Skin epidermis (tissue), 12 donors: ENCODE measurements at regions not wholly inside any gene's neighbourhood (a gene's known extent, or its start where the extent isn't known, plus 50 kb on each side); places are given as distances from the start of the nearest gene placed in this dataset.

Experiments
- H3K27ac ChIP-seq, 21 experiments: fragments of 200-600 bp; sonication (generic) in 11 of 21; one replicate each; pipeline ENCODE4 v1.5.0; 2020; ENCODE audit warnings: mild to moderate bottlenecking in 3 of 21, inconsistent platforms in 2 of 21, moderate library complexity in 2 of 21
- H3K4me3 ChIP-seq, 7 experiments: fragments of 200-600 bp; sonication (generic) in 2 of 7; one replicate each; pipeline ENCODE4 v1.5.0; 2020; ENCODE audit warnings: inconsistent platforms in 2 of 7, mild to moderate bottlenecking in 2 of 7, moderate library complexity in 1 of 7

- Histone ChIP-seq H3K27ac (no peak overlapping the region), H3K4me3 (no peak overlapping the region)
These were observed 257.2 kb downstream of the MRPL39 start for GRCh38 chr21:25350056-25350455.

GRCh38 chr21:25343774-25344545, 263.3 kb downstream of the MRPL39 start:
- H3K27ac ChIP-seq = no peak overlapping the region
- H3K4me3 ChIP-seq = no peak overlapping the region

- Histone ChIP-seq H3K27ac (no peak overlapping the region), H3K4me3 (no peak overlapping the region)
These were observed 264.5 kb downstream of the MRPL39 start for GRCh38 chr21:25342816-25343215.

GRCh38 chr21:25341981-25342380, 265.3 kb downstream of the MRPL39 start:
- Histone ChIP-seq H3K27ac (no peak overlapping the region), H3K4me3 (no peak overlapping the region)

GRCh38 chr21:25338415-25338814, 268.9 kb downstream of the MRPL39 start:
- no peak overlapping the region for H3K27ac ChIP-seq
- no peak overlapping the region for H3K4me3 ChIP-seq

- no peak overlapping the region for H3K4me3 ChIP-seq
- no peak overlapping the region for H3K27ac ChIP-seq
These were observed 273.1 kb downstream of the MRPL39 start for GRCh38 chr21:25334046-25334730.

GRCh38 chr21:25331286-25331685, 276.0 kb downstream of the MRPL39 start:
- Histone ChIP-seq H3K4me3 (no peak overlapping the region), H3K27ac (no peak overlapping the region)

- Histone ChIP-seq H3K27ac (no peak overlapping the region), H3K4me3 (no peak overlapping the region)
These were observed 277.0 kb downstream of the MRPL39 start for GRCh38 chr21:25330266-25330665.

GRCh38 chr21:25329227-25329825, 278.0 kb downstream of the MRPL39 start:
- no peak overlapping the region for H3K4me3 ChIP-seq

GRCh38 chr21:25328736-25329135, 278.5 kb downstream of the MRPL39 start:
- Histone ChIP-seq H3K27ac (no peak overlapping the region), H3K4me3 (no peak overlapping the region)

More at GRCh38 chr21:25329227-25329825, 278.0 kb downstream of the MRPL39 start:
- H3K27ac ChIP-seq = no peak overlapping the region

- H3K27ac ChIP-seq = no peak overlapping the region
- no peak overlapping the region for H3K4me3 ChIP-seq
These were observed 281.1 kb downstream of the MRPL39 start for GRCh38 chr21:25326181-25326580.

GRCh38 chr21:25324666-25325065, 282.6 kb downstream of the MRPL39 start:
- no peak overlapping the region for H3K27ac ChIP-seq
- no peak overlapping the region for H3K4me3 ChIP-seq

- H3K27ac ChIP-seq = no peak overlapping the region
- H3K4me3 ChIP-seq = no peak overlapping the region
These were observed 283.8 kb downstream of the MRPL39 start for GRCh38 chr21:25323356-25323949.

GRCh38 chr21:25314247-25314646, 293.0 kb downstream of the MRPL39 start:
- H3K27ac ChIP-seq = no peak overlapping the region
- no peak overlapping the region for H3K4me3 ChIP-seq

- H3K27ac ChIP-seq = no peak overlapping the region
These were observed 293.5 kb downstream of the MRPL39 start for GRCh38 chr21:25313829-25314228.

GRCh38 chr21:25307489-25307888, 299.8 kb downstream of the MRPL39 start:
- no peak overlapping the region for H3K27ac ChIP-seq
- no peak overlapping the region for H3K4me3 ChIP-seq

More at GRCh38 chr21:25313829-25314228, 293.5 kb downstream of the MRPL39 start:
- no peak overlapping the region for H3K4me3 ChIP-seq

GRCh38 chr21:25304611-25305010, 302.7 kb downstream of the MRPL39 start:
- no peak overlapping the region for H3K27ac ChIP-seq
- H3K4me3 ChIP-seq = no peak overlapping the region

GRCh38 chr21:25300632-25301031, 306.6 kb downstream of the MRPL39 start:
- H3K27ac ChIP-seq = peak overlapping the region in 1 of 21 experiments; percentile 19
- no peak overlapping the region for H3K4me3 ChIP-seq

GRCh38 chr21:25298512-25299491, 308.5 kb downstream of the MRPL39 start:
- H3K4me3 ChIP-seq = no peak overlapping the region
- H3K27ac ChIP-seq = no peak overlapping the region
